NK-92 (cell line): ENCODE measurements at regions not wholly inside any gene's neighbourhood (a gene's known extent, or its start where the extent isn't known, plus 50 kb on each side); places are given as distances from the start of the nearest gene placed in this dataset.
"Not testable (repeated sequence)": the region's sequence is repeated elsewhere in the genome, so short reads cannot be mapped to it uniquely, and the experiment has no call there.

Experiments used
- DNase-seq: peaks from one replicate; lab custom pipeline; 2025; ENCODE audit not compliant: unreplicated experiment; lab: John Stamatoyannopoulos, UW

DNA sequence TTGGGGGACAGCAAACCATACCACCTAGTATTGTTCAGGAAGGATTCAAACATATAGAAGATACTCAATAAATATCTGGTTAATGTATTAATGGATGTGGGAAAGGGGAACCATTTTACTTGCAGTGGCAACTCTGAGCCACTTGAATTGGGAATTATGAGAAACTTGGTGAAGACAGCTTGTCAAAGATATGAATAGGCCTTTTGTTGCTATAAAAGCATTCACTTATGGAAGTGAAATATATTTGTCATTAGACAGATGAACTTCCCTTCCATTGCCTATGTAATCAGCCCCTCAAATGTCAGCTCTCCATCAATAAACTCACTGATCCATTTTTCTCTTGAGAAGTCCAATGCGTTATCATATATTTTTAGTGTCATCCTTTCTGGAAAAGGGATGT, 56.1 kb downstream of the GPR85 start:
- no peak for DNase-seq

DNA sequence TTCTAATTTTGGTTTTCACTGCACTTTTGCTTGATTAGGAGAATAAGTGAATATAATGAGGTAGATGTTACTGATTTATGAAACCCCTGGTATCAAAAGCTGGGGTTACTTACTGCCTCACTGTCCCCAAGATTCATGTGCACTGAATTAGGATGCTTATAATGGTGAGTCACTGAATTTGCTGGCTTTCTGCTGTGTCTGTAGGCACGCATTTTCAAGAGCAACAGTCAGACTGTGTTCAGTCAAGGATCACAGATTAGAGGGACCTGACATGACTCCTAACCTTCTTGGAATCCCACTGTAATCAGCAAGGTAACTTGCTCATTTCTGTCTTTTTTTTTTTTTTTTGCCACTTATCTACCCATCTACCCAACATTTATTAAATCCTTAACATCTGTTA, 59.7 kb downstream of the GPR85 start:
- DNase-seq: no peak

DNA sequence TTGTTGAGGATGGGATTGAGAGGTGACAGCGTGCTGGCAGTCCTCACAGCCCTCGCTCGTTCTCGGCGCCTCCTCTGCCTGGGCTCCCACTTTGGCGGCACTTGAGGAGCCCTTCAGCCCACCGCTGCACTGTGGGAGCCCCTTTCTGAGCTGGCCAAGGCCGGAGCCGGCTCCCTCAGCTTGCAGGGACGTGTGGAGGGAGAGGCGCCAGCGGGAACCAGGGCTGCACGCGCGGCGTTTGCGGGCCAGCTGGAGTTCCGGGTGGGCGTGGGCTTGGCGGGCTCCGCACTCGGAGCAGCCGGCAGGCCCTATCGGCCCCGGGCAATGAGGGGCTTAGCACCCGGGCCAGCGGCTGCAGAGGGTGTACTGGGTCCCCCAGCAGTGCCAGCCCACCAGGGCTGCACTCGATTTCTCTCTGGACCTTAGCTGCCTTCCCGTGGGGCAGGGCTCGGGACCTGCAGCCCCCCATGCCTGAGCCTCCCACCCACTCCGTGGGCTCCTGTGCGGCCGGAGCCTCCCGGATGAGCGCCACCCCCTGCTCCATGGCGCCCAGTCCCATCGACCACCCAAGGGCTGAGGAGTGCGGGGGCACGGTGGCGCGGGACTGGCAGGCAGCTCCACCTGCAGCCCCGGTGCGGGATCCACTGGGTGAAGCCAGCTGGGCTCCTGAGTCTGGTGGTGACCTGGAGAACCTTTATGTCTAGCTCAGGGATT, 69.3 kb downstream of the GPR85 start:
- not testable (repeated sequence) for DNase-seq

DNA sequence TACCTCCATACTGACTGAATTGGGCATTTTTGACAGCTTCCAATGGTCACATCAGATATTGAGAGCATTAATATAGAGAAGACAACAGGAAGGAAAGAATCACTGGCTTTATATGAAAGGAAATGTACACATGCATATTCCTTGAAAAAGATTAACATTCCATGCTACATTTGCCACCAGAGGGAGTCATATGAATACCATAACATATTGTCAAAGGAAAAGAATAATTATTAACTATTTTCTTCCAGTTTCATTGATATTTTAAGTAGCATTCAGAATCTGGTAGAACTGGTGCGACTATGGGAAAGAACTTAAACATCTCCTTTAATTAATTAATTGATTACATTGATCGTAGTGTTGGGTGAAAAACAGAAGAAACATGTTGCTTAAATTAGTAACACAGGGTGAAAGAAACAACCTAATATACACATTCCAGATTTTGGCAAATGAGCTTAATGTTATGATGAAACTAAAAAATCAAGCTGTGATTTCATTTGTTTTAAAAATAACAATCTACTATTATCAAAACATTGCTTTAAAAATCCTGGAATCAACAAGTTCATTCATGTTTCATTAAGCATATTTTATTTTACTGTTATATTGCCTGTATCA, 71.5 kb downstream of the GPR85 start:
- no peak for DNase-seq

DNA sequence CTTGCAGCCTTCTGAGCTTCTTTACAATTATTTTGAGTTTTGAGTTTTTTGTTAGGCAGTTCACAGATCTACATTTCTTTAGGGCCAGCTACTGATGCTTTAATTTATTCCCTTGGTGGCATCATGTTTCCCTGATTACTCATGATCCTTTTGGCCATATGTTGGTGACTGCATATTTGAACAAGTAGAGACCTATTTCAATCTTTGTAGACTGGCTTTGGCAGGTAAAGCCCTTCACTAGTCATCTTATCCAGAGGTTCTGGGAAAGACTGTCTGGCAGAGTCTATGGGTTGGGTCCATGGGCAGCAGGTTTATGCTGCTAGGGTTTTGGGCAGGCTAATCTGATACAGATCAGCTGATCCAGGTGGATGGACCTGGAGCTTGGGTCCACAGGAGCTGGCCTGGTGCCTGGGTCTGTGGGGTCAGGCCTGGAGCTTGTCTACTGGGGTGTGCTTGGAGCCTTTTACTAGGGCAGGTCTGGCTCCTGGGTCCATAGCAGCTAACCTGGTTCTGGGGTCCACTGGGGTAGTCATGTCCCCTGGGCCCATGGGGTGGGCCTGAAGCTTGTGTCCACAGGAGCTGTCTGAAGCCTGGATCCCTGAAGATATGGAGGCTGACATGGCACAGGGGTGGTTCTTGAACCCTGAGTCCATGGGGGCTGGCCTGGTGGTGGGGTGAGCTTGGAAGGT, 72.7 kb downstream of the GPR85 start:
- DNase-seq: no peak

DNA sequence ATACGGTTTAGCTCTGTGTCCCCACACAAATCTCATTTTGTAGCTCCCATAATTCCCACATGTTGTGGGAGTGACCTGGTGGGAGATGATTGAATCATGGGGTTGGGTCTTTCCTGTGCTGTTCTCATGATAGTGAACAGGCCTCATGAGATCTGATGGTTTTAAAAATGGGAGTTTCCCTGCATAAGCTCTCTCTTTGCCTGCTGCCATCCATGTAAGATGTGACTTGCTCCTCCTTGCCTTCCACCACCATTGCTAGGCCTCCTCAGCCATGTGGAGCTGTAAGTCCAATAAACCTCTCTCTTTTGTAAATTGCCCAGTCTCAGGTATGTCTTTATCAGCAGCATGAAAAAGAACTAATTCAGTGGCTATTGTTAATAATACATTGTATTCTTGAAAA, 73.8 kb downstream of the GPR85 start:
- DNase-seq: not testable (repeated sequence)

DNA sequence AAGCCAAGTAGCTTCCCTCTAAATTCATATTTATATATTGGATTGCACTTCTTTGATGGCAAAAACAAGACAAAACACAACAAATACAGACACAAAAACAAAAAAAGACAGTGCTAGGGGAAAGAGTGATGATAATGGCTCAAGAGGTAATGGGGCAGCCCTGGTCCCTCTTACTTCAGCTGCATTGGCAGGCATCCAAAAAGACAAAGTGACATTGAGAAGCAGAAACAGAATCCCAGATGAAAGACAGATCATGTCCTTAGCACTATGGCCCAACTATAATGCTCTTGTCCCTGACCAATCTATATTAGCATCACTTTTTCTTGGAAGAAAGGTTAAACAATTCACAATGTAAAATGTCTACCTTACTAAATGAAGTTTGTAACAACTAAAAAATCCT, 76.2 kb downstream of the GPR85 start:
- DNase-seq: no peak

DNA sequence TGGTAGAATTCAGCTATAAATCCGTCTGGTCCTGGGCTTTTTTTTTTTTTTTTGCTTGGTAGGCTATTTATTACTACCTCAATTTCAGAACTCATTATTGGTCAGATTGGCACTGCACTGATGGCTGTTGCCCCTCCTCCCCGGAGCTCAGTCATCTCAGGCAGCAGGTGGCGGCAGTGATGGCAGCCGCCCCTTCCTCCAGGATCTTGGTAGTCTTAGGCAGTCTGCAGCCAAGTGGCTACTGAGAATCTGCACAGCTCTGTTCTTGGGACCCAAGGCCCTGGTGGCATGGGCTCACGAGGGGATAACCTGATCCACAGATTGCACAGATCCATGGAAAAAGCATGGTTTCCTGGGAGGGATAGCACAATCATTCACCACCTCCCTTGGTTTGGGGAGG, 77.9 kb downstream of the GPR85 start:
- no peak for DNase-seq

DNA sequence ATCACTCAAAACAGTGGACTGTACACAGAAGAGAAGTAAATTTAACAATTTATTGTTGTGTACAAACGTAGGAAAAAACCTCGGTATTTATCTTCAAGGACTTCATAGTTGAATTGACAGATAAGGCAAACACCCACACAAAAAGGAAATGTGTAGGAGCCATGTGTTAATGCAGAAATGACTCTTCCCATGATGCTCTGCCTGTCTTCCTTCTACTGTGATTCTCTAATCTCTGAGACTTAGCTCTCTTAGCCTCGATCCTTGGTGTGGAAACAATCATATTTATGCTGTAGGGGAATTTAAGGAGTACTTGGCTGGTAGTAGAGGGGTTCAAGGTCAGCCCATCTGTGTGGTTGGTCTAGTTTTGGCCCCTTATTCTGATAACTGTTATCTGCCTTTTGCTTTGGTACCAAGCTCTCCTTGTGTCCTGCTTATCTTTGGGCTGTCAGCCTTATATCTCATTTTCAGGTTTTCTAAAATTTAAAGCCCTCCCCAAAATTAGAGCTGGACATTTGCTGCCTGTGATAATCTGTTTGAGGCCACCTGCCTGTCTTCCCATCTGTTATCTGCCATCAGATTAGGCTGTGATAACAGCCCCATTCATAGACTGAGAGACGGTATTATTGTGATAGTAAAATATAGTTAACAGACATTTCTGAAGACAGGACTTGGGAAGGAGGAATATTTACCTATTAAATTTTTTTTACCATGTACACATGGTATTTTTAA, 81.7 kb downstream of the GPR85 start:
- no peak for DNase-seq

DNA sequence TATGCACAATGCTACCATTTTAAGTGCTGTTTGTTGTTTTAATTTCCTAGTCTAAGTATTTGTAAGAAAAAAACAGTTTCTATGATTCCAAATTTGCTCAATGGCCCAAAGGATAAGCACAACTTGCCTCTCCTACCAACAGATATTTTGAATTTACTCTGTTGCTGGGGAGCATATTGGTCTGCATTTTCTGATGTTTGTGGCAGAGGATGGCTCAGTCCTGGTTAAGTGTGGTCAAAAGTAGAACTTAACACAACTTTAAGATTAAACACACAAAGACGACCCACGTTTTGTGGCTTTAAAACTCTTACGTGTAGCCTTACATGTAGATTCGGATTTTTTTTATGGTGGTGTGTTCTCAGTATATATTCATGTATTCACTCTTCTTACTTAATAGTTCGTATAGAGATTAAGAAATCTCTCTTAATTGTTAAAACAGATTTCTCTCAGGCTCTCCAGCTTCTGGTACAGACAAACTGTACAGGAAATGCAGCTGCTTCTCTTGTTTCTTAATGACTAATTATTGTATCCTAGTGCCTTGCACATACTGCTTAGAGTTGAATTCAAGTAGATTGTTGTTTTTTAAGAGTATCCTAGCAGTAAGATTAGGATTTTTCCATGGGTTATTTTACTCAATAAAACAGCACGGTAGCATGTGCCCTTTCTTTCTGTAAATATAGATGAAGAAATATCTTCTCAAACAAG, 86.2 kb downstream of the GPR85 start:
- DNase-seq: no peak

DNA sequence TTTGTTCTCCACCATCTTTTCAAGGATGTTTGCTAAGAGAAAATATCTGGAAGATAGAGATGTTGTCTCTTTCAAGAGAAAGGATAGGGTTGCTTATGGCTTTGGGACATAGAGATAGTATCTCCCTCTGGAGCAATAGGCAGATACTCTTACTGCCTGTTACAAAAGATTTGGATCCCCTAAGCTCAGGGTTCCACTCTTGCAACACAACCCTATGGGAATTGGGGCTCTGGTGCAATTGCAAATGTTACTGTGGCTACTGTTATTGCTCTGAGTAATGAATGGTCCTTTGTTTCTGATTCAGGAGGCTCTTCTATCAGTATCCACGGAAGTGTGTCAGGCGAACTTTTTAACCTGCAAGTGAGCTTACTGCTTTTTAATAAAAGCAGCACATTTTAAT, 88.8 kb downstream of the GPR85 start:
- no peak for DNase-seq

DNA sequence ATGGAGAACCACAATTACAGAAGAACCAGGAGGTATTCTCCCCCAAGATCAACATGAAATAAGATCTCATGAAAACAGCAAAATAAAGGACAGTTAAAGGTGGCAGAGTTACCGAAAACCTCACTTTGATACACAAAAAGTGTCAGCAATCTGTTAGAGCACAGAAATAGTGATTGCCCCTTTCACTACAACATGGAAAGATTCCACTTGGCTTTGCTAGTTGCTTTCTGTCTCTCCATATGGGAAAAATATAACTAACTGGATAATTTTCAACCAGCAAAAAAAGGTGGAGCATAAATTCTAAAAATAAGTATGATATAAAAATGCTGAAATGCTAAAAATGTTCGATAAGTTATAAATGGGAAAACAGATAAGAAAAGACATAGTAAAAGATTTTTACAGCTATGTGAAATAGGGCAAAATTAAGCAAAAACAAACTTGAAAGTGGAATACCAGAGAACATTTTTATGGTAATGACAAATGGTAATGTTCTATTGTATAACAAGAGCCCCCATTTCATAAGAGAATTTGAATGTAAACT, 90.2 kb downstream of the GPR85 start:
- DNase-seq: no peak

DNA sequence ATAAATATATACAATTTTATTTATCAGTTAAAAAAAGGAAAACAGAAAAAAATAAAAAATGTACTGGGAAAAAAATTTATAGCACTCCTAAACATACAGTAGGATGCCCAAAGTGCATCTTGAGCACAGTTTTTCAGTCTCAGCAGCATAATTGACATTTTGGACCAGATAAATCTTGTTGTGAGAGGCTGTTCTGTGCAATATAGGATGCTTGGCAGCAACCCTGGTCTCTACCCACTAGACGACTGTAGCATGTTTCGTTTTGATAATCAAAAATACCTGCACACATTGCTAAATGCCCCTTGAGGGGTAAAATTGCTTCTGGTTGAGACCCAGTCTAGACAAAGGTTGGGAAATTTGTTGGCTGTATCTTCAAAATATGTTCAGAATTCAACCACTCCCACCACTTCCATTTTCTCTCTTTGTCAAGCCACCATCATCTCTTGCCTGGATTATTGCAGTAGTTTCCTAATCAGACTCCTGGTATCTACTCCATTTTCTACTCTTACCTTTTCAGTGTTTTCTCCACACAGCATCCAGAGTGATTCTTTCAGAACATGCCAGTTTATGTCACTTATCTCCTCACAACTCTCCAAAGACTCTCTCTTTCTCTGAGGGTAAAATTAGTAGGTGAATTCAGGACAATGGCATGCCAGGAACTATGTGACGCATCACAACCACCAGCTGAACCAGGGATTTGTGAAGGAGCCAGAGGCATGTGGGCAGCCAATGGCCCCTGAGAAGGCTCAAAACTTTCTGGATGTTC, 91.4 kb downstream of the GPR85 start:
- no peak for DNase-seq

DNA sequence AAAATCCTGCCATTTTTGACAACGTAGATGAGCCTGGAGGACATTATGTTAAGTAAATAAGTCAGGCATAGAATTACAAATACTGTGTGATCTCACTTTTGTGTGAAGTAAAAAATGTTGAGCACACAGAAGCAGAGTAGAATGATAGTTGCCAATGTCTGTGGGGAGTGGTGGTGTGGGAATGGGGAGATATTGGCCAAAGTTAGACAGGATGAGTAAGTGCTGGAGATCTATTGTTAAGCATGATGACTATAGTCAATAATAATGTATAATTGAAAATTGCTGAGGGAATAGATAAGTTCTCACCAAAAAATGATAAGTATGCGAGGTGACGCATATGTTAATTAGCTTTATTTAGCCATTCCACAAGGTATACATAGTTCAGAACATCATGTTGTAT, 92.0 kb downstream of the GPR85 start:
- DNase-seq: no peak

DNA sequence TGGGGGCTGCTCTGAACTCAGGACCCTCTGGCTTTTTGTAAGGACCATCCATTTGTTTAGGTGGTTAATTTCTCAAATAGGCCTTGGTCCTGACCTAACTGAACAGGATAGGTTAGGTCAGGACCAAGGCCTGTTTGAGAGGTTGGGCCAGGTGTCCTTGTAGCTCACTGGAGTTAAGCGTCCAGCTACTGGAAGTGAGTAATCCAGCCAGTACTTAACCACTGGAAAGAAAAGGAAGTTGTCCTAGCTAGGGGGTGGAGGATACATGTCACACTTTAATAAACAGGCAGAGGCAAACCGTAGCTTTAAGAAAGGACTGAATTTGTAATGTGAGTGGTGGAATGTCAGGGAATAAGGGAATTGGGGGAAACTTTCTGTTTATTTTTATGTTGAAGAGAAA, 96.0 kb downstream of the GPR85 start:
- DNase-seq: no peak

DNA sequence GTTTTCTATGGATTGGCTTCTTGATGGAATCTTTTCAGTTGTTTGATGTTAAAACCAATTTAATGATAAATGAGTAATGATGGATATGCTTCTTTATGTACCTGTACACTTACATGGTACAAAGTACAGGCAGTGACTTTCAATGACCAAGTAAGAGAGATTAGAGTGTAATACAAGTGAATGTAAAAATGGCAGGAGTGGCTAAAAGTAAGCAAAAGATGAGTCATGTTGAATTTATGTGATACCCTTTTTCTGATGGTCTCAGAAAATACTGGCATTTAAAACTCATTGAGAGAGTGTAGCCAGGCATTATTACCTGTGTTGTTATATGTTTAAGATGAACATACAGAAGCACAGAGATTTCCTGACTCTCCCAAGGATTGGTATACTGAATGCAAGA, 97.1 kb downstream of the GPR85 start:
- no peak for DNase-seq

DNA sequence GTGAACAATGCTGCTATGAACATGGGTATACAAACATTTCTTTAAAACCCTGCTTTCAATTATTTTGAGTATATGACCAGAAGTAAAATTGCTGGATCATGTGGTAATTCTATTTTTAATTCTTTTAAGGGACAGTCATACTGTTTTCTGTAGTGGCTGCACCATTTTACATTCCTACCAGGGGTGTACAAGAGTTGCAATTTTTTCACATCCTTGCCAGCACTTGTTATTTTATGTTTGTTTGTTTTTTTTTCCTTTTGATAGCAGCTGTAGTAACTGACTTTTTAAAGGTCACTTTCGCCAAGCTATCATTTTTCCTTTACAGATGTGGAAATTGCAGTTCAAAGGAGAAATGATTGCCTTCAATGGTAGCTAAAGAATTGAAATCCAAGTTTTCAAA, 99.5 kb downstream of the GPR85 start:
- no peak for DNase-seq

DNA sequence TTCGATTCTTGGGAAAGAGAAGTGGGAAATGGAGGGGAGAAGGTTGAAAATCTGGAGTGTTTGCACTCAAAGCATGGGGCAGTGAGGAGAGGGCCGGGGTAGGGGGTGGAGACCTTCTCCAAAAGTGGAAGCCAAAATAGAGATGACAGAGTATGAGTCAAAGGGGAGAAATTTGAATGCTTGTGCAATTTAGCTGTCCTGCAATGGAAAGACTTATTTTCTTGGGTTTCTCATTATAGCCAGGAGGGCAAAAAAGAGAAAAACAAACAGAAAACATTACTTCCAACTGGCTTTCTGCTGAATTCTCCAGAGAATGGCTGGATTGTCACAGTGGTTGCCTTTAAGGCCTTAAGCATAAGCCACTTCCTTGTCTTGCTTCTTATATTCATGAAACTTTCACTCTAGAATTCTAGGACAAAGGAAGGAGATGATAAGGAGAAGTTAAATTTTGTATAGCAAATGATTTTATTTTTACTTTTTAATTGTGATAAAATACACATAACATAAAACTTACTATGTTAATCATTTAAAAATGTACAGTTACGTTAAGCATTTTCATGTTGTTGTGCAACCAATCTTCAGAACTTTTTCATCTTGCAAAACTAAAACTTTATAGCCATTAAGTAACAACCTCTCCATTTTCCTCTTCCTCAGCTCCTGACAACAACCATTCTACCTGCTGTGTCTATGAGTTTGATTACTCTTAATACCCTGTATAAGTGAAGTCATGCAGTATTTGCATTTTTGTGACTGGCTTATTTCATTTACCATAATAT, 100.2 kb downstream of the GPR85 start:
- DNase-seq: no peak

DNA sequence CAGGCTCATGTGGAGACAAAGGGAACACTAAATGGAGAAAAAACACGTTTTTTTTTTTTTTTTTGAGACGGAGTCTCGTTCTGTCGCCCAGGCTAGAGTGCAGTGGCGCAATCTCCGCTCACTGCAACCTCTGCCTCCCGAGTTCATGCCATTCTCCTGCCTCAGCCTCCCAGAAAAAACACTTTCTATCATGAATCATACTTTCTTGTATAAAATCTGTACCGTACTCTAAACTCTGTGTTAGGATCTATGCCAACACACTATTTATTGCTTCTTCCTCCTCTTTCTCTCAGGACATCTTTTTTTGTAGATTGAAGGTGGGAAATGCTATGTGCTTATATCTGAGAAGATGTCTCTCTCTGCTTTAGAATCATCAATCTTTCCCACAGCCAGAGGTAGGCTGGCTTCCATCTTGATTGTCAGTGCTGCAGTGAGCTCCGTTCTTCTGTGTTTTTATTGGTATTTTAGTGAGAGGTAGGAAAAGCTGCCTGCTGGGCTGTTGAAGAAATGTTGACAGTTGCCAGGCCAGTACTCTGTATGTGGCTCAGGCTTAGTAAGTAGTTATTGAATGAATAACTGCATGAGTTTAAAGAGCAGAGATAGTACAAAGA, 101.1 kb downstream of the GPR85 start:
- DNase-seq: no peak
